NCI-H460 (cell line): ENCODE measurements at regions not wholly inside any gene's neighbourhood (a gene's known extent, or its start where the extent isn't known, plus 50 kb on each side); places are given as distances from the start of the nearest gene placed in this dataset.
"Not testable (repeated sequence)": the region's sequence is repeated elsewhere in the genome, so short reads cannot be mapped to it uniquely, and the experiment has no call there.

Experiments
- DNase-seq: peaks from one replicate; pipeline ENCODE4 v3.0.0-alpha.2; 2016; ENCODE audit warnings: low read depth; ENCODE audit errors: extremely low read depth

- not testable (repeated sequence) for DNase-seq
Measured at GRCh38 chr12:73001806-73002205, 729.6 kb downstream of the TRHDE start.

GRCh38 chr12:73002504-73002903 is 730.3 kb downstream of the TRHDE start:
- not testable (repeated sequence) for DNase-seq

GRCh38 chr12:73009138-73009834 is 737.1 kb downstream of the TRHDE start:
- DNase-seq: not testable (repeated sequence)

- no peak for DNase-seq
Measured at GRCh38 chr12:73017981-73018380, 745.8 kb downstream of the TRHDE start.

- no peak for DNase-seq
Measured at GRCh38 chr12:73053893-73054292, 781.7 kb downstream of the TRHDE start.

GRCh38 chr12:73057428-73057827 is 785.3 kb downstream of the TRHDE start:
- no peak for DNase-seq

GRCh38 chr12:73065913-73066312 is 793.7 kb downstream of the TRHDE start:
- DNase-seq: no peak

- DNase-seq: no peak
Measured at GRCh38 chr12:73067616-73068015, 795.4 kb downstream of the TRHDE start.

- DNase-seq: no peak
Measured at GRCh38 chr12:73072214-73072613, 800.0 kb downstream of the TRHDE start.

GRCh38 chr12:73076760-73077159 is 804.6 kb downstream of the TRHDE start:
- DNase-seq: no peak

GRCh38 chr12:73083736-73084135 is 811.6 kb downstream of the TRHDE start:
- no peak for DNase-seq

- no peak for DNase-seq
Measured at GRCh38 chr12:73106296-73106695, 834.1 kb downstream of the TRHDE start.

GRCh38 chr12:73106896-73107295 is 834.7 kb downstream of the TRHDE start:
- no peak for DNase-seq

GRCh38 chr12:73110816-73111215 is 838.6 kb downstream of the TRHDE start:
- DNase-seq: no peak

GRCh38 chr12:73112035-73112816 is 840.1 kb downstream of the TRHDE start:
- DNase-seq: no peak

GRCh38 chr12:73124480-73124879 is 852.3 kb downstream of the TRHDE start:
- no peak for DNase-seq

- no peak for DNase-seq
Measured at GRCh38 chr12:73125148-73125547, 853.0 kb downstream of the TRHDE start.

GRCh38 chr12:73136386-73136785 is 864.2 kb downstream of the TRHDE start:
- DNase-seq: no peak

- DNase-seq: not testable (repeated sequence)
Measured at GRCh38 chr12:73139642-73140041, 867.5 kb downstream of the TRHDE start.

- DNase-seq: no peak
Measured at GRCh38 chr12:73158341-73158740, 886.2 kb downstream of the TRHDE start.

GRCh38 chr12:73159954-73160353 is 887.8 kb downstream of the TRHDE start:
- DNase-seq: no peak

GRCh38 chr12:73161970-73162369 is 889.8 kb downstream of the TRHDE start:
- DNase-seq: no peak
